Bronchial epithelial cell (primary cell): ENCODE measurements at regions not wholly inside any gene's neighbourhood (a gene's known extent, or its start where the extent isn't known, plus 50 kb on each side); places are given as distances from the start of the nearest gene placed in this dataset.
"Not testable (repeated sequence)": the region's sequence is repeated elsewhere in the genome, so short reads cannot be mapped to it uniquely, and the experiment has no call there.

ENCODE experiments used
- DNase-seq: peaks from one replicate; pipeline ENCODE4 v3.0.0-alpha.2; 2010; ENCODE audit warnings: low read depth
- FAIRE-seq: peaks from 2 replicates; lab custom pipeline; 2011; peaks lifted over from hg19 to GRCh38; lab: Jason Lieb, UNC
- H3K27me3 ChIP-seq: 2 replicates; pipeline ENCODE4 v1.5.1; 2011; ENCODE audit warnings: low read length; ENCODE audit not compliant: control insufficient read depth, insufficient read depth
- H3K36me3 ChIP-seq: 2 replicates; pipeline ENCODE4 v1.5.1; 2011; ENCODE audit warnings: low read length; ENCODE audit not compliant: control insufficient read depth, insufficient read depth
- H3K4me3 ChIP-seq: 2 replicates; pipeline ENCODE4 v1.5.1; 2011; ENCODE audit warnings: mild to moderate bottlenecking, low read depth, low read length, control low read depth
- CTCF ChIP-seq: IDR thresholded peaks from 2 replicates; pipeline ENCODE4 v1.5.1; 2011; ENCODE audit warnings: mild to moderate bottlenecking, moderate library complexity, low read length, control low read depth, inconsistent platforms; ENCODE audit not compliant: insufficient read depth, severe bottlenecking

GRCh38 chr13:38462605-38463004 lies 113.0 kb downstream of the UFM1 start:
- Histone ChIP-seq H3K4me3 (no peak overlapping the region), H3K36me3 (no peaks in the 10 kb centered on the region), H3K27me3 (no peaks in the 10 kb centered on the region)
- DNase-seq: no peak
- TF ChIP-seq CTCF: no peak
- no peak for FAIRE-seq

DNA sequence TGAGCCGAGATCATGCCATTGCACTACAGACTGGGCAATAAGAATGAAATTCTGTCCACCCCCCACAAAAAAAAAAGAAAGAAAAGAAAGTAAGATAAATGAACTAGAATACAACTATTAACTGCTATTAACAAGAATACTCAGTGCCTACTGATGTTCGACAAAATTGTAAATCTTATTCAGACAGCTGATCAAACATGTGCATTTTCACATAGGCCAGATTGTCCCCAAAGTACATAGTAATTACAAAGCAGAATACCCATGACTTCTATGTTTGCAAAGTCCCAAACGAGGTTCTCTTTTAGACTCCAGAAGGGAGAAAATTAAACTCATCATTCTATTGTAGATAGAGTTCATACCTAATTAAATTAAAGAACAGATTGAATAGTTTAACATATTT lies 113.4 kb downstream of the UFM1 start:
- FAIRE-seq: no peak
- no peaks in the 10 kb centered on the region for H3K36me3 ChIP-seq
- no peak overlapping the region for H3K4me3 ChIP-seq
- TF ChIP-seq CTCF: no peak
- H3K27me3 ChIP-seq: no peaks in the 10 kb centered on the region
- DNase-seq: no peak

- not testable (repeated sequence) for DNase-seq, FAIRE-seq, H3K4me3 ChIP-seq, H3K36me3 ChIP-seq, H3K27me3 ChIP-seq
Observed at GRCh38 chr13:38472411-38472810, 122.8 kb downstream of the UFM1 start.

- FAIRE-seq (no peak), DNase-seq (no peak)
- Histone ChIP-seq H3K4me3 (no peak overlapping the region), H3K27me3 (no peaks in the 10 kb centered on the region), H3K36me3 (no peaks in the 10 kb centered on the region)
- no peak for TF ChIP-seq CTCF
Observed at GRCh38 chr13:38473305-38473704, 123.7 kb downstream of the UFM1 start.

DNA sequence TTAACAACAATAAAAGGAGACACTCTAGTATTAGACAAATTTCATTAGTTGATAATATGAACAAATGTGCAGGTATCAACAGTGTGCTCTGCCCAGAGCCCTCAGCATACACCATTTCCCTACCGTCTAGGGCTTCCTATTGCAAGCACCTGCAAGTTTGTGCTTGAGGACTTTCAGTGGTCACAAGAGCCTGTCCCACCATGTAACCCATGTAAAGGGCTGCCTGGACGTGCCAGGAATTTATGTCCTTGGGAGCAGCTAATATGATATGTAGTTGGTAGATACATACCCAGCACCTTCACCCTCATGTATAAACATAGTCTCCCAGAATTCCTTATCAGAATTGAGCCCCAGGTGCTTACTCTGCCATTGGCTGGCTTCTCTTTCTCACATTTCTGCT lies 128.0 kb downstream of the UFM1 start:
- no peak for FAIRE-seq
- TF ChIP-seq CTCF: no peak
- H3K4me3 ChIP-seq: no peak overlapping the region
- H3K36me3 ChIP-seq: no peaks in the 10 kb centered on the region
- no peaks in the 10 kb centered on the region for H3K27me3 ChIP-seq
- peak; percentile 66 for DNase-seq

DNA sequence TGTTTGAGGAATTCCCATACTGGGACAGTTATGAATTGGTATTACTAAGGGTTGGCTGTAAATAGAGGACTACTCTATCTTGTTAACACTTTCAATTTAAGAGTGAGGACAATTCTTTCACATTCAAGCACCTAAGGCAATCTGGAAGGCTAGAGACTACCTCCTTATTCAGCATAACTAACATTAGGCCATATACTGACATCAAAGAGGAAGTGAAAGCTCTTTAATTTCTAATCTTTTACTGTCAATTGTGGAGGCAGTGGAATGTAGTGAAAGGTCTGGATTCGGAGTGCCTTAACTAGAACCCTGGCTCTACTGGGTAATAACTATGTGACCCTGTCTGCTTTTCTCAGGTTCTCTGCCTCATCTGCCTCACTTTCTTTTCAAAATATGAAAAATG lies 134.0 kb downstream of the UFM1 start:
- H3K36me3 ChIP-seq: no peaks in the 10 kb centered on the region
- FAIRE-seq: no peak
- no peak overlapping the region for H3K4me3 ChIP-seq
- no peaks in the 10 kb centered on the region for H3K27me3 ChIP-seq
- TF ChIP-seq CTCF: no peak
- no peak for DNase-seq
